Inferior parietal cortex (tissue), 1 donor: ENCODE measurements at regions not wholly inside any gene's neighbourhood (a gene's known extent, or its start where the extent isn't known, plus 50 kb on each side); places are given as distances from the start of the nearest gene placed in this dataset.

Experiments used
- DNase-seq: peaks from one replicate; pipeline ENCODE4 v3.0.0-alpha.2; 2016; ENCODE audit errors: extremely low spot score

DNA sequence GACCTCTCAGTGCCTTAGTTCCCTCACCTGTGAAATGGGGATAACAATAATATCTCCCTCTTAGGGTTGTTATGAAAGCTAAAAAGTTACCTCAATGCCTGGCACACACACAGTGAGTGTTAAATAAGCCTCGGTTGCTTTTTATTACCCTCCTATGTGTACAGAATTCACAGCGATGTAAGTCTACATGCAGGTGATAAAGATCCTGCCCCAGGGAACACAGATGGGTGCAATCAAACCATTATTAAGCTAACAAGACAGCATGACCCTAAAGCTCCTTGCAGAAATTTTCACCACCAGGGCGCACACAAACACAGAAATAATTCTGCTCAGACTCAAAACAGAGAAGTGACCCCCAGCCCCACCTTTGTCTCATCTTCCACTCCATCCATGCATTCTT, 261.9 kb downstream of the SNX10 start:
- DNase-seq = no peak

DNA sequence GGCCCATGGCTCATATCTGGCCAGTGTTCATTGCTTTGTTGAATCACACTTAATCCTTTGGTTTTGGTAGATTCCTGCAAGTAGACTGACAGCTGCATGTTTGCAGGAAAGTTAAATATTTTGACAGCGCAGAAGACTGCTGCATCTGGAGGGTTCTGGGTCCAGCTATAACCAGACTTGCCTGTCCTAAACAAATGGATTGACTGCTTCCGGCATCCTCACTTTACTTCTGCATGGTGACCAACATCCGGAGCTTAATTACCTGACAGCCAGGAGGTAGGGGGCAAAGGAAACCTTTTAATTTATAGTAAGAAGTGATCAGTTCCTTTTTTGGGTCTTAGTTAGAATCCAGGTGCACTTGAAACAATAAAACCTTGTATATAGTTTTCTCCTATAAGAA, 263.3 kb downstream of the SNX10 start:
- no peak for DNase-seq

DNA sequence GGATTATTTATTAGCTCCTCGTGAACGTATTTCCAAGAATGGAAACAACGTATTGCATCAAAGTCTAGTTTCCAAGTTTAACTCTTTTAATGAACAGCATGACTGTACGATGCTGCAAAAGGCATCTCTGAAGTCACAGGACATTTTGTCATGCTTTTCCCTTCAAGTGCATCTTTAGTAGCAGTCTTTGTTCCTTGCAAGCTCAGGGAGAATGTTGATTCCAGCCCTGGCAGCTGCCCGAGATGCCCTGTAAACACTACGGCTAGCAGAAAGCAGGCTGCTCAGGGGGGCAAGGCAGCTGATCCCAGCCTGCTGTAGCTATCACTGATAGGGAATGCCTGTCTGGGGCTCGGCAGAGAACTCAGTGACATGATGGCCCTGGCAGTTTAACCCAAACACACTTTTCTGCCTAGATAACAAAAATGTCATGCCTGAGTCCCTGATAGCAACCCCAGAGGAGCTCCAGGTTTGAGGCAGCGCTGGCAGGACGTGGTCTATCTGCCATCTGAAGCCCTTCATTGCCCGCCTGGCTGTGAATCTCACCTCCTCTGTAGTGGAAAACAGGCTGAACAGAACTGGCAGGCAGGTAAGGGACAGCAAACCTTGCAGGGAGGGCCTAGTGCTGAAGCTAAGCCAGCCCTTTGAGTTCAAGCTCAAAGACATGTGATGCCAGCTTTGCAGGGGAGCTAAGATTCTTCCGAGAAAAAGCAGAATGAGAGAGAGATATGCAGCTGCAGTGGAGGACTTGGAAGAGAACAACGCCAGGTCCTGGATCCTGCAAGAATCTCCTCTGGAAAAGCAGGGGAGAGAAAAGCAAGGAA, 264.6 kb downstream of the SNX10 start:
- DNase-seq = no peak

DNA sequence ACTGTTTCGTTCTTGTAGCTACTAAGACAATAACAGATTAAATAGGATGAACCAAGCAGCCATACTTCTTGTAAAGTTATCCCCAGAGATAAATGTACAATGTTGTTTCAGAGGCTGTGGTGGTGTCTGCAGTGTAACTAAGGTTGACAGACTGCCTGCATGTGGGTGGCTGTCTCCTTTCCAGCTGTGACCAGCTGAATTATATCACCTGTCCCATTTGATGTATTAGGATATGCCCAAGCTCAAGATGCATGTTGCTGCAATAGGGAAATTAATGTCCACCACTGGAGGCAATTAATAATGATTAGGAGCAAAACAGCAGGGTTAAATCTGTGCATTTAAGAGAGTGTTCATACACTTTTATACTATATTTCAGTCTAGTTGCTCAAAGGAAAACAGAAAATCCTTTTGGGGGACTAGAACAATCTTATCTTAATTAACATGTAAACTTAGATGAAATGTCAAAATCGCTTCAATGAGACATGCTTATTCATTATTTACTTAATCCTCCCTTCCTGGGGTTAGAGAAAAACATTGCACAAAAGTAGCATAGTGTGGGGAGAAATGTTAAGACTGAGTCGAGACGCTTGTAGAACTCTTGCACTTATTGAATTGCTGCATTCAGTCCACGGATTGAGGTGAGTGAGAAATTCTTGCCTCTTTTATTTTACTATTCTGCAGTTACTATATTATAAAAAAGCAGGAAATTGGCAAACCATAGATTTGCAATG, 269.0 kb downstream of the SNX10 start:
- no peak for DNase-seq

DNA sequence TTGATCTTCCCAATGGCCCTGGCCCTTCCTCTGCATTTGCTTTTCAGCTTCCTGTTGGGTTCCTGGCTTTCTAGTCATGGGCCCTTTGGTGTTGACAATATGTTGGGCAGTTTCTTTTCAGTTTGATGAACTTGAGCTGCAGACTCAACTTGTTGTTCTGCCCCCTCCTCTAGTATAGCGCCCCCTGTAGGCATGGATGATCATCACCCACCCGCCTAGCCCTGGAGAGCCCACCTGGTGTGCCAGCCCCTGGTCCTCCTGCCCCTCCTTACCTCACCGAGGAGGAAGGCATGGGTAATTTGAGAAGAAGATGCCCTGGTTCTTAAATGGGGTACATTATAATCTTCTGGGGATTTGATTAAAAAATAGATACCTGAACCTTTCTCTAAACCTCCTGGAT, 271.2 kb downstream of the SNX10 start:
- DNase-seq = no peak

DNA sequence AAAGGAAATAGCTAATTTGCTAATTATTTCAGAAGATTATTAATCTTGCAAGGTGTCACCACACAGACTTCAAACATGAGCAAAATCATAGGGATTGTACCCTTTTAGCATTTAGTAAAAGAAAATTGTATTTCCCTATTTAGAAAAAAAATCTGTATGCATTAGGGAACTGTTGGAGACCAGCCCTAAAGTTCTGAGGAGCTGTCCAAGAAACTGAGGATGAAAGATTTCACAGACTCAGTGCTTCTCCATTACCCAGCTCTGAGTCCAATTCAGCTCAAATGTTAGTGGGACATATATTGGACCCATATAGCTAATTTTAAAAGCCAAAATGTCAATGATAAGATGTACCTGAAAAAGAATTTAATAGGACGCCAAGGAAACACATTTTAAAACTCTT, 271.7 kb downstream of the SNX10 start:
- no peak for DNase-seq

DNA sequence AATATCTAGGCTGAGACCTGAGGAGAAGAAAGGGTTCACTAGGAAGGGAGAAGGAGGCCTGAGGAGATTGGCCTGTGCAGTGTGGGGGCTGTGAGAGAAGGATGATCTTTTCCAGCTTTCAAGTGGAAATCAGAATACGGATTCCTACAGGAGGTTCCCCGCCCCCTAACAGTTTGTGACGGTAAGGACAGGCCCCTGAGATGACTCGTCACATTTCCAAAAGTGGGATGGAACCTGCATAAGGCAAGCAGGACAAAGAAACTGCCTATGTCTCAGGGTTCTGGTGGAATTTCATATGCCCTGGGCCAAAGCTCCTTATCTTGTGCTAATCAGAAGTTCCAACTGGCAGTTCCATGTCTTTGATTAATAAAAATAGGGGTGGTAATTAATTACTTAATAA, 275.6 kb downstream of the SNX10 start:
- no peak for DNase-seq

DNA sequence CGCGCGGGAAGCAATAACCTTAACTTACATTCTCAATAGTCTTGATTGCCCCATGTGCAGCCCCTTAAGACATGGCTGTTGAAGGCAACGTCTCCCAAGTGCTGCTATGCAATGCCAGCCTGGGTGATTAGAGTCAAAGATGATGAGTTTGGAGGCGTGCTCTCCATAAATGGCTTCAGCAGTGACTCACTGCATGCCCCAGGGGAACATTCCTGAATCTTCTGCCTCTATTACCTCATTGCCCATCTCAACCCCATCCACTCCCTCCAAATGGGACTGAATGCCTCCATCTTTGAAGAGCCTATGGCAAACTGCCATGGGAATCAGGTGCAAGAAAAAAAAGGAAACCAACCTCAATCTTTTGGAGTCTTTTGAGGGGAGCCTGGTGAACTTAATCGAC, 282.8 kb downstream of the SNX10 start:
- no peak for DNase-seq

DNA sequence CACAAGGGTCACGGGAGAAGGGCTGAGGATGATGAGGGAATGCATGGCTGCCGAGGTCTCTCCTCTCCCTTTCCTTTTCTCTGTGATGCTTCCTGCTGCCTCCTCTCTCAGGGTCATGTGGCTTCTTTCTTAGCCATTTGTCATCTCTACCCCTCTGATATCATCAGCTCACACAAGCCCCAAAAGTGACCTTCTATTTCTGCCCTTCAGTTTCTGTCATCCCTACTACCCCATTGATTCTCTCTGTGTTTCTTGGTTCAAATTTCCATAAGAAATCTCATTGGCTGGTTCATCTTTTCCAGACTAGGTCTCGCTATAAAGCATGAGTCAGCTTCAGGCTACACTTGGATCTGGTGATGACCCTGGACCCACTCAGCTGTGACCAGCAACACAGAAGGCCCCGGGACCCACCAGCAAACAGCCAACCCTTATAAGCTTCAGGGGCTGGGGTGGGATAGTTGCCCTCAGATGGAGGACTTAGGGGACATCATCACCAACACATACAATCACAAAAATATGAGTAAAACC, 284.3 kb downstream of the SKAP2 start:
- DNase-seq = no peak

DNA sequence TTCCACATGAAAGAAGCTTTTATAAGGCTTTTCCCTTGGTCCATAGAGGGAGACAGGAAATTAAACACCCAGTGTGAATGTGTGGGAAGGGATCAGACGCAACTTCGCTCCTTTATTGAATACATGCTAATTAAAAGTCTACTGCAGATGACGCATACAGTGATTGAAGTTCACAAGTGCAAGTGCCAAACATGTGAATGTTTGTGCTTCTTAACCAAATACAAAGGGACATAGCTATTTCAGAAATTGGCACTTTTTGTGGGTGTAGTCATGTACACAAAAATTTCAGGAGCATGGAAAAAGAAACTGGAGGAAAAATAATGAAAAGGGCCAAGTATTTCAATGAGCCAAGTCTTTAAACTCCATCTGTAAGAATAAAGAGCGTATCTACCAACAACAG, 283.7 kb downstream of the SKAP2 start:
- no peak for DNase-seq

DNA sequence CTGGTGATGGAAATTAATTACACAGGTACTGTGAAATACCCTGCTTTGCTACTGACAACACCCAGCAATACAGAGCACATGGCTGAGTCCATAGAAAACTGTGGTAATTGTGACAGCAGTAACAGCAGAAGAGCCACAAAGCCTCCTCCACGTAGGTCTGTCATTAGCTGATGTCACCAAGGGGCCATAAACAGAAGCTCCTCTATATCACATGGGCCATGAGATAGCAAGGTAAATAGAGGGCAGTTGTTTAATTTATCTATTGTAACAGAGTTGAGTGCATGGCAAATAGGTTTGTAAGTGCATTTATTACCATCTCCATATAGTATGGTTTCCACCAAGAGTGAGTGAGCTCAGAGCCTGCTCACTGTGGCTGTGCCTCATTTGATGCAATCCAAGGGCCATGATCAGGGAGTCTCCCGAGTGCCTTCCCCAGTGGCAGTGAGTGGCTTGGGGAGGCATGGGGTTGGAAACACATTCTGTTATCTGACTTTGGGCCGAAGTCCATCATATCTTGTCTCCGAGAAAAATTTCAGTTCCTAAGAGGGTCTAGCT, 281.2 kb downstream of the SKAP2 start:
- no peak for DNase-seq

DNA sequence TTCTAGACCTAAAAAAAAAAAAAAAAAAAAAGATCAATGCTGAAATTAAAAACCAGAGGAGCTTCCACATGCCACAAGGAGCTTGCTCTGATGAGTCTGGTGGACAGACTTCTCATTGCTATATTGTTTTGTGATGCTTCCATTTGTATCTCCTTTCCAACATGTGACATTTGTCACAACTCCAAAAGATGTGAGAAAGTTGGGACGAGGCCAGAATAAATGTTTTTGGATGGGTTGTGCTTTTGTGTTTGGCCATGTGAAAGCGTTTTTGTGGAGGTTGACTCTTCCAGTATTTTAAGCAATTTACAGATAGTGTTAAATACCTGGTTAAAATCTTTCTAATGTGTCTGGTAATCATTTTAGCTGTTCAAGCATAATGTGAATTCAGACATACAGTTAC, 280.1 kb downstream of the SKAP2 start:
- DNase-seq = no peak

DNA sequence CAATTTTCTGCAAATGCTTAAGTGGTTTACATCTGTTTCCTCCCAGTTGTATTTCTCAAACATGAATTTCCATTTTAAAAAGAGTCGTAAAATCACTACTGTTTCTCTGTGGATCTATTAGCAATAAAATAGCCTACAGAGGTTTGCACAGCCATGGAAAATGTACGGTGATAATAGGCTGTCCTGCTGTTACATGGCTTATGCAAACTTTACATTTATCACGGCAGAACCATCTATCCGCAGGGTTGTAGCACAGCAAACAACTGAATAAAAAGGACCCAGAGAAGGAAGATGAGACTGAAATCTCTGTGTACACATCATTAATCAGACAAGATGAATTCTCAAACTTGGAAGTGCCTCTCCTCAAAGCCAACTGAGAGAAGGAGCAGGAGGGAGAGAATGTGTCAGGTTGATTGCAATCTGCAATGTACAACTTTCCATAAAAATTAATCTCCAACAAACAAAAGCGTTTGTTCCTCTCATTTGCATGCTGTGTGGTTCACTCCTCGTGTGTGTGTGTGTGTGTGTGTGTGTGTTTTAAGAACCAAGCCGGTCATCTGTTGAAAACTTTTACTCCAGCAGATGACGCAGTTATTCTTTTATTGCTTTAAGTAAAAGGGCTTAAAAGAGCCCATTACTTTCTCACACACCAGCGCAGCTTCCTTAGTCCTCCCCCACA, 279.3 kb downstream of the SKAP2 start:
- no peak for DNase-seq

DNA sequence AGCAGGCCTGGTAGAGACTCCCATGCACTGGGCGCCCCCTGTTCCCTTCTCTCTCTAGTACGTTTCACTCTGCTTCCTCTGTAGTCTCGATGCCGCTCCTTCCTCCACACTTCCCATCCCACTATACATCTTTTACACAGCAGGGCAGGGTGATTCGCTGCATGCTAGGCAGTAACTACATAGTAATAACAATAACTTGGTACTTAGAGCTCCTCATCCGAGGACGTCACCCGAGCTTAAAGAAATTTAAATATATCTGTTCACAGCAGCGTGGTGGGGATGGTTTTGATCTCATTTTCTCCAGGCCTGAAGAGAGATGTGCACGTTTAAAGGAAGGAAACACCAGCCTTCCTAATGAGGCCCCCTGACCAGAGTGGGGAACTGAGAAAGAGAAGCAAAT, 276.9 kb downstream of the SKAP2 start:
- no peak for DNase-seq

DNA sequence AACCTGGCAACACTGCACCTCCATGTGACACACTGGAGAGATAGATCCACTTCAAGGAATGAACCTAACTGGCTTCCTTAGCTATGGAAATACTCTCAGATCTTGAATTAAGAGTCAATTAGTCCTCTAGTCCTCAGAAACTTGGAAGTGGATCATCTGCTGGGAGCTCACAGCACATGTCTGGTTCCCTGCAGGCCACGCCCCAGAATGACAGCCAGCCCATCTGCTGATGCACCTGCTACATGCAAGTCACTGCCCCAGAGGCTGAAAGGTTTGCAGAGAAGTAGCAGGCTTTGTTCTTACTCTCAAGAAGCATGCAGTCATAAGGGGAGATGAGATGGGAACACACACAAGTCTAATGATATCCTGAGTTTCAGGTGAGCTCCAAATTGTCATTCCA, 275.9 kb downstream of the SKAP2 start:
- DNase-seq = no peak

DNA sequence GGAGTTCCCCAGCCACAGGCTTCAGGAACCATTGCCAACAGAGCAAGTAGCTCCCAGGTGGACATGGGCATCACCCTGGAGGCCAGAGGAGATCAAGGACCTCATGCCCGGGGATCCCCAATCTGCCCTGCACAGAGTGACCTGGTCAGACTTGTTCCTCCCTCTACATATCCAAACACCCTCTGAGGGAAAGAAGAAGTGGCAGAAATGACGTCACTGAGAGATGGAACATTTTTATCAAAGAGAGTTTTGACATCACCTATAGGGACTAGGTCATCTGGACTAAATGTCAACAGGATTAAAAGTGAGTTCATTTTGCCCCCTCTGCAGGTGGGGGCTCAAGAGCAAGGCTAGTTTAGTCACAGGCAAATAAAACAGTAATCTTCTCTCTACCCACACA, 273.7 kb downstream of the SKAP2 start:
- DNase-seq = no peak

DNA sequence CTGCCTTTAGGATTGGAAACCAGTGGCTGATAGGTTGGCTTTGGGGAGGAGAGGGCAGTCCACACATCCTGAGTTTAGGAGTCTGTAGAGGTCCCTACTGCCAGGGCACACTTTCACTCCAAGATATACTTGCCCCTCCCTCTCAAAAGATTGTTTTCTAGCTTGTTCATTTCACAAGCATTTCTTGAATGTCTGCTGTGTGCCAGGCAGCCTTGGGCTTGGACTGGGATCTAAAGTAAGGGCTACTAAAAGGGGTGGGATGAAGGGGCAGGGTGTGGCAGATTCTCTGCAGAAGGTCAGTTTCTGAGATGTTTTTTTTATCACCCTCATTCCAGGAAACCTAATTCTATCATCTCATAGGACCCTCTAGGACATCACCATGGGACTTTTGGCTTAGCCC, 272.4 kb downstream of the SKAP2 start:
- no peak for DNase-seq

DNA sequence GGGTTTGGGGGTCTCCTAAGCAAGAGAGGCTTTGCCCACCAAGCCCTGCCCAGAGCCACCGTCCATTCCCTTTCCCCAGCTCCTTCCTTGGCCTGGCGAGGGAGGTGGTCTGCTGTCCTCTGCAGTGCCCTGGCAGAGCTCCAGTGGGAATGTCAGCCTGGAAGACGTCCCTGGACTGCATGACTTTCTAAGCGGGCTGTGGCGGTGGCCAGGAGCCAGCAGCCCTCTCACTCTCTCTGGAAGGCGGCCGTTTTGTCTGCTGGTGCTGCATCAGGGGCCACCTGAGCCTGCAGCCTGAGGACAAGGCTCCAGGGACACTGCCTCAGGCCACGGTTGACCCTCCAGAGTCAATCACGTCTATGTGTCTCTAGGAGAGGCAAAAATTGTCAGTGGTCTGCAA, 271.0 kb downstream of the SKAP2 start:
- no peak for DNase-seq

DNA sequence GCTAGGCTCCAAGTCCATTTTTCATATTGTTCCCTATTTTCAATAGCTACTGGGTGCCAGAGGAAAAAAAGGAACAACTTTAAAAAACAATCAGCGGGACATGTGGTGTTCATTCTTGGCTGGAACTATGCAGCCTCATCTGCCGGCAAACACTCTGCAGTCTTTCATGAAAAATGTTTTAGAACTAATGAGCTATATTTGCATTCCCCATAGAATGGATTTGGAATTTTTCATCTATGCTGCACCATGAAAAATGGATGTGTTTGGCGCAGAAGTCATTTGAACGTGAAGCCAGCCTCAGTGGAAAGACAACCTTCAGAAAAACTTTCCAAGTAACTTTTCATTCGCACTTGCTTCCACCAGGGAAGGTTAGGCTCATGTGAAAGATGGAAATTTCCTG, 270.5 kb downstream of the SKAP2 start:
- DNase-seq = no peak

DNA sequence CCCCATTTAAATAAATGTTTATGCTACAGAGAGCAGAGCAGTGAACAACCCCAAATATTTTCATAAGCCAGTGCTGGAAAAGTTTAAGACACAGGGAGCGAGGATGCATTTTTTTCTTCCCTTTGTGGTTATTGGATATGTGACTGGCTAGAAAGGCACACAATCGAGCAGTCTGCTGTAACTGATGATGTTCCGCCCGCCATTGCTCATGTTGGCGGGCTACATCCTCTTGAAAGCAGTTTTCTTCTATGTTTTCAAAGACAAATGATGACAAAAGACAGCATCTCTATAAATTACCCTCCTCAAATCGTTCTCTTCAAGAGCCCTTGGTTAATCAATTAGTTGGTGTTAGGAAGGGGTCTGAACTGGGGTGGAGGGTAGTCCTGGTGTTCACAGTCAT, 269.8 kb downstream of the SKAP2 start:
- no peak for DNase-seq

DNA sequence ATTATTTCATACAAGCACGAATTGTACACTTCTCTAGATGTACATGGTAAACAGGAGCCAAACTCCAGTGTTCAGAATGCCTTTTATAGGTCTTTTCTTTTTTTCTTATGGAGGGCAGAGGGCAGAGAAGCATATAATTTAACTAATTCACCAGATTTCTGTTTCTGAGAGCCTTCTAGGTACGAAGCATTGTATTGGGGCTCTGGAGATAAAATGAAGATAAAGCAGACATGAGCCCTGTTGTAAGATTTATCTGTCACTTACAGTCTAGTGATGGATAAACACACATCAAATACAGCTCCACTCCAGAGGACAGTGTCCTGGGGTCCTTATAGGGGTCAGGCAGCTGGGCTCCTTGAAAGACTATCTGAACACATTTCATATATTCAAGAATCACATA, 265.5 kb downstream of the SKAP2 start:
- DNase-seq = no peak

DNA sequence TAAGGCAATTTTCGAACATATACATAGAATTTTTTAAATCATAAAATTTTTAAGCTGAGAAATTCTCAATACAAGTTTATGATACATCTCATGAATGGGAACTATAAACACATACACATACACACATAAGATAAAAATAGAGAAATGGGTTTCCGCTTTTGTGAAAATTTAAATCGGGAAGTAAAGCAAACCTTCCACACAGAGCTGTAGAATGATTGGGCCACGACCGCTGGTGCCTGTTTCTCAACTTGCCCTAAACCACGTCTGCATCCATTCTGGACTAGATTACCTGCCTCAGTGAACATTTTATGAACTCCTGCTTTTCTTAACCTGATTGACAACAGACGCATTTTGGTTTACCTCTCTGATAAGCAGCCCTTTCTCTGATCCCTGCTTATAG, 264.4 kb downstream of the SKAP2 start:
- DNase-seq = no peak
